ENCODE measurements at regions not wholly inside any gene's neighbourhood (a gene's known extent, or its start where the extent isn't known, plus 50 kb on each side); places are given as distances from the start of the nearest gene placed in this dataset.
A peak's percentile ranks its signal among the peaks of the same experiment; 100 is the strongest.
"Not testable (repeated sequence)": the region's sequence is repeated elsewhere in the genome, so short reads cannot be mapped to it uniquely, and the experiment has no call there.

GRCh38 chr3:125916376-125916978, 52.5 kb upstream of the ROPN1B start:
- H3K4me3 Mint-ChIP-seq: peak overlapping the region; percentile 83
- no peaks in the 10 kb centered on the region for H3K27me3 Mint-ChIP-seq (ENCODE audit: low read depth, poor library complexity)
- peaks cover 21% of the 10 kb centered on the region for H3K4me1 Mint-ChIP-seq
- TF ChIP-seq CTCF (IDR thresholded peaks at IDR 0.05): no peak
- peak overlapping the region; percentile 91 for H3K27ac Mint-ChIP-seq
- no peaks in the 10 kb centered on the region for H3K36me3 Mint-ChIP-seq (ENCODE audit: low read depth)
- peak; percentile 97 for DNase-seq
- no peaks in the 10 kb centered on the region for H3K9me3 Mint-ChIP-seq

GRCh38 chr3:125917020-125917549, 51.9 kb upstream of the ROPN1B start:
- H3K36me3 Mint-ChIP-seq (ENCODE audit: low read depth); H3K27me3 Mint-ChIP-seq (ENCODE audit: low read depth, poor library complexity); H3K9me3 Mint-ChIP-seq: not testable (repeated sequence)
- H3K4me3 Mint-ChIP-seq: peak overlapping the region; percentile 83
- peak; percentile 30 for DNase-seq
- H3K4me1 Mint-ChIP-seq: peaks cover 21% of the 10 kb centered on the region
- peak overlapping the region; percentile 68 for H3K27ac Mint-ChIP-seq

- not testable (repeated sequence) for H3K36me3 Mint-ChIP-seq (ENCODE audit: low read depth); H3K9me3 Mint-ChIP-seq; DNase-seq; H3K4me3 Mint-ChIP-seq; H3K27ac Mint-ChIP-seq; H3K27me3 Mint-ChIP-seq (ENCODE audit: low read depth, poor library complexity)
- peaks cover 21% of the 10 kb centered on the region for H3K4me1 Mint-ChIP-seq
Observed at GRCh38 chr3:125918024-125918423, 51.0 kb upstream of the ROPN1B start.

GRCh38 chr3:125918451-125918850, 50.5 kb upstream of the ROPN1B start:
- not testable (repeated sequence) for H3K36me3 Mint-ChIP-seq (ENCODE audit: low read depth); DNase-seq; H3K4me3 Mint-ChIP-seq; H3K9me3 Mint-ChIP-seq; H3K27me3 Mint-ChIP-seq (ENCODE audit: low read depth, poor library complexity); H3K27ac Mint-ChIP-seq
- peaks cover 21% of the 10 kb centered on the region for H3K4me1 Mint-ChIP-seq

GRCh38 chr3:125918866-125919265, 50.1 kb upstream of the ROPN1B start:
- not testable (repeated sequence) for H3K4me3 Mint-ChIP-seq; H3K36me3 Mint-ChIP-seq (ENCODE audit: low read depth); H3K9me3 Mint-ChIP-seq; H3K27me3 Mint-ChIP-seq (ENCODE audit: low read depth, poor library complexity); DNase-seq; H3K27ac Mint-ChIP-seq
- H3K4me1 Mint-ChIP-seq: peaks cover 21% of the 10 kb centered on the region

Data from nephron progenitor cell (in vitro differentiated cells).